ENCODE measurements at regions not wholly inside any gene's neighbourhood (a gene's known extent, or its start where the extent isn't known, plus 50 kb on each side); places are given as distances from the start of the nearest gene placed in this dataset.

DNA sequence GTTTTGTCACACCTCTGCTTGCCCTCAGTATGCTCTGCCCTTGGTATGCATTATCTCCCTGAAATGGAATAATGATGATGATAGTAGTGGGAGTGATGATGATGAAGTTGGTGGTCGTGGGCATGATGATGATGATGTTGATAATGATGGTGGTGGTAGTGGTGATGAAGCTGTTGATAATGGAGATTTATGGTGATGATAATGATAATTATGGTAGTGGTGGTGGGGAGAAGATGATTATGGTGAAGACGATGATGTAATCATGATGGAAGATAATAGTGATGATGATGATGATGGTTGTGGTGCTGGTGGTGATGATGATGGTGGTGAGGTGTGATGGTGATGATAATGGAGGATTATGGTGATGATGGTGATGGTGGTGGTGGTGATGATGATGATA, 390.1 kb upstream of the EEF2KMT start:
- no peak for TF ChIP-seq CTCF (IDR thresholded peaks at IDR 0.05)
- no peak for TF ChIP-seq POLR2AphosphoS5 (IDR thresholded peaks at IDR 0.05)
- TF ChIP-seq POLR2A (IDR thresholded peaks at IDR 0.05) = no peak

Measured in breast epithelium (tissue), 3 donors.